ENCODE measurements at regions not wholly inside any gene's neighbourhood (a gene's known extent, or its start where the extent isn't known, plus 50 kb on each side); places are given as distances from the start of the nearest gene placed in this dataset.
"Not testable (repeated sequence)": the region's sequence is repeated elsewhere in the genome, so short reads cannot be mapped to it uniquely, and the experiment has no call there.

GRCh38 chr3:153399636-153400035, 237.6 kb downstream of the RAP2B start:
- TF ChIP-seq CTCF (conservative IDR thresholded peaks at IDR 0.05; ENCODE audit: low read length) (no peak), EZH2phosphoT487 (IDR thresholded peaks at IDR 0.05; ENCODE audit: borderline replicate concordance) (no peak)

GRCh38 chr3:153400641-153401040, 238.6 kb downstream of the RAP2B start:
- Histone ChIP-seq H3K4me2 (ENCODE audit: low read depth, low read length, poor library complexity, severe bottlenecking) (no peak overlapping the region), H2AFZ (ENCODE audit: low read length) (peak overlapping the region; percentile 76)
- no peak for TF ChIP-seq CTCF (conservative IDR thresholded peaks at IDR 0.05; ENCODE audit: low read length)
- no peak for TF ChIP-seq EZH2phosphoT487 (IDR thresholded peaks at IDR 0.05; ENCODE audit: borderline replicate concordance)

More at GRCh38 chr3:153399636-153400035, 237.6 kb downstream of the RAP2B start:
- Histone ChIP-seq H3F3A (ENCODE audit: low read depth) (no peaks in the 10 kb centered on the region), H3K9me3 (ENCODE audit: insufficient read depth, low read depth, low read length) (no peaks in the 10 kb centered on the region), H3K36me3 (ENCODE audit: insufficient read depth, low read length) (no peaks in the 10 kb centered on the region), H3K4me2 (ENCODE audit: low read depth, low read length, poor library complexity, severe bottlenecking) (peak overlapping the region; percentile 47), H3K27me3 (ENCODE audit: insufficient read depth, low read length, poor library complexity, severe bottlenecking) (no peaks in the 10 kb centered on the region), H3K9ac (ENCODE audit: low read depth, low read length, poor library complexity, severe bottlenecking) (no peak overlapping the region), H3K4me3 (ENCODE audit: low read length, poor library complexity, severe bottlenecking) (peak overlapping the region; percentile 30), H4K20me1 (ENCODE audit: insufficient read depth, low read length, poor library complexity, severe bottlenecking) (no peaks in the 10 kb centered on the region), H3K79me2 (ENCODE audit: insufficient read depth, low read length) (no peaks in the 10 kb centered on the region), H3K9me2 (replicated peaks; ENCODE audit: low read depth, low read length) (no peaks in the 10 kb centered on the region), H2AFZ (ENCODE audit: low read length) (peak overlapping the region; percentile 76), H3K4me1 (ENCODE audit: insufficient read depth, low read length, poor library complexity, severe bottlenecking) (peaks cover 7% of the 10 kb centered on the region)

GRCh38 chr3:153404157-153404556, 242.1 kb downstream of the RAP2B start:
- no peaks in the 10 kb centered on the region for H3K27me3 ChIP-seq (ENCODE audit: insufficient read depth, low read length, poor library complexity, severe bottlenecking)
- H3K9me2 ChIP-seq (replicated peaks; ENCODE audit: low read depth, low read length), result no peaks in the 10 kb centered on the region
- H3K4me2 ChIP-seq (ENCODE audit: low read depth, low read length, poor library complexity, severe bottlenecking), result no peak overlapping the region
- H3K9ac ChIP-seq (ENCODE audit: low read depth, low read length, poor library complexity, severe bottlenecking), result no peak overlapping the region
- no peaks in the 10 kb centered on the region for H3F3A ChIP-seq (ENCODE audit: low read depth)
- H3K4me3 ChIP-seq (ENCODE audit: low read length, poor library complexity, severe bottlenecking), result no peak overlapping the region
- H3K9me3 ChIP-seq (ENCODE audit: insufficient read depth, low read depth, low read length), result no peaks in the 10 kb centered on the region
- no peaks in the 10 kb centered on the region for H3K36me3 ChIP-seq (ENCODE audit: insufficient read depth, low read length)
- H3K4me1 ChIP-seq (ENCODE audit: insufficient read depth, low read length, poor library complexity, severe bottlenecking), result peaks cover 2% of the 10 kb centered on the region
- H2AFZ ChIP-seq (ENCODE audit: low read length), result no peak overlapping the region
- no peaks in the 10 kb centered on the region for H3K79me2 ChIP-seq (ENCODE audit: insufficient read depth, low read length)
- TF ChIP-seq EZH2phosphoT487 (IDR thresholded peaks at IDR 0.05; ENCODE audit: borderline replicate concordance), result no peak
- no peak for TF ChIP-seq CTCF (conservative IDR thresholded peaks at IDR 0.05; ENCODE audit: low read length)
- H4K20me1 ChIP-seq (ENCODE audit: insufficient read depth, low read length, poor library complexity, severe bottlenecking), result no peaks in the 10 kb centered on the region

More at GRCh38 chr3:153400641-153401040, 238.6 kb downstream of the RAP2B start:
- Histone ChIP-seq H3K4me1 (ENCODE audit: insufficient read depth, low read length, poor library complexity, severe bottlenecking) (peaks cover 7% of the 10 kb centered on the region), H3K4me3 (ENCODE audit: low read length, poor library complexity, severe bottlenecking) (no peak overlapping the region), H3K9me3 (ENCODE audit: insufficient read depth, low read depth, low read length) (no peaks in the 10 kb centered on the region), H4K20me1 (ENCODE audit: insufficient read depth, low read length, poor library complexity, severe bottlenecking) (no peaks in the 10 kb centered on the region), H3K9ac (ENCODE audit: low read depth, low read length, poor library complexity, severe bottlenecking) (no peak overlapping the region), H3K79me2 (ENCODE audit: insufficient read depth, low read length) (no peaks in the 10 kb centered on the region), H3K36me3 (ENCODE audit: insufficient read depth, low read length) (no peaks in the 10 kb centered on the region), H3K9me2 (replicated peaks; ENCODE audit: low read depth, low read length) (no peaks in the 10 kb centered on the region), H3K27me3 (ENCODE audit: insufficient read depth, low read length, poor library complexity, severe bottlenecking) (no peaks in the 10 kb centered on the region), H3F3A (ENCODE audit: low read depth) (no peaks in the 10 kb centered on the region)

- H3K4me2 ChIP-seq (ENCODE audit: low read depth, low read length, poor library complexity, severe bottlenecking); H3K9me3 ChIP-seq (ENCODE audit: insufficient read depth, low read depth, low read length); H3F3A ChIP-seq (ENCODE audit: low read depth); H3K4me1 ChIP-seq (ENCODE audit: insufficient read depth, low read length, poor library complexity, severe bottlenecking); H3K9ac ChIP-seq (ENCODE audit: low read depth, low read length, poor library complexity, severe bottlenecking); H2AFZ ChIP-seq (ENCODE audit: low read length); H4K20me1 ChIP-seq (ENCODE audit: insufficient read depth, low read length, poor library complexity, severe bottlenecking); H3K79me2 ChIP-seq (ENCODE audit: insufficient read depth, low read length); H3K9me2 ChIP-seq (replicated peaks; ENCODE audit: low read depth, low read length); H3K36me3 ChIP-seq (ENCODE audit: insufficient read depth, low read length); H3K4me3 ChIP-seq (ENCODE audit: low read length, poor library complexity, severe bottlenecking); H3K27me3 ChIP-seq (ENCODE audit: insufficient read depth, low read length, poor library complexity, severe bottlenecking): not testable (repeated sequence)
Observed at GRCh38 chr3:153405320-153405719, 243.3 kb downstream of the RAP2B start.
